Transverse colon (tissue), 4 donors: ENCODE measurements at regions not wholly inside any gene's neighbourhood (a gene's known extent, or its start where the extent isn't known, plus 50 kb on each side); places are given as distances from the start of the nearest gene placed in this dataset.

Source experiments
- DNase-seq: peaks from one replicate; pipeline ENCODE4 v3.0.0-alpha.2; 2019
- H3K27ac ChIP-seq, 4 donors: fragments of 200-600 bp; sonication (generic); 2 replicates each; pipeline ENCODE4 v1.5.1; 2016 to 2018; ENCODE audit warnings: inconsistent platforms in 4 of 4
- H3K27me3 ChIP-seq: fragments of 200-600 bp; sonication (generic); 2 replicates; pipeline ENCODE4 v1.5.1; 2017; ENCODE audit warnings: inconsistent platforms
- H3K36me3 ChIP-seq, 4 donors: fragments of 200-600 bp; sonication (generic); 2 replicates each; pipeline ENCODE4 v1.5.1; 2017 to 2019; ENCODE audit warnings: inconsistent platforms in 4 of 4
- H3K4me1 ChIP-seq, 4 donors: fragments of 200-600 bp; sonication (generic); 2 replicates each; pipeline ENCODE4 v1.5.1; 2017 to 2020; ENCODE audit warnings: inconsistent platforms in 4 of 4
- H3K4me3 ChIP-seq, 4 donors: fragments of 200-600 bp; sonication (generic); 1 replicate in 1 of 4; 2 replicates in 3 of 4; pipeline versions ENCODE4 v1.5.1 to v1.6.1; 2017 to 2019; ENCODE audit warnings: inconsistent platforms in 4 of 4
- H3K9me3 ChIP-seq, 2 donors: fragments of 200-600 bp; sonication (generic); 2 replicates each; pipeline ENCODE4 v1.5.1; 2017 to 2019; ENCODE audit warnings: inconsistent platforms in 2 of 2
- CTCF ChIP-seq, 5 experiments: fragments of 200-600 bp in 3 of 5; fragments of 450-650 bp in 2 of 5; sonication (generic) in 3 of 5; IDR thresholded peaks; 1 replicate in 2 of 5; 2 replicates in 3 of 5; pipeline ENCODE4 v1.5.1; 2016 to 2017; ENCODE audit warnings: antibody characterized with exemption in 5 of 5, inconsistent platforms in 3 of 5, mild to moderate bottlenecking in 2 of 5, moderate library complexity in 1 of 5
- EP300 ChIP-seq: sonication (generic); formaldehyde crosslinking; IDR thresholded peaks from one replicate; pipeline ENCODE4 v1.6.1; 2017; ENCODE audit warnings: antibody characterized with exemption, low read depth
- POLR2A ChIP-seq: fragments of 450-650 bp; IDR thresholded peaks from one replicate; pipeline ENCODE4 v1.6.1; 2016; ENCODE audit warnings: antibody characterized with exemption, mild to moderate bottlenecking, moderate library complexity
- POLR2AphosphoS5 ChIP-seq, 3 donors: sonication (generic); formaldehyde crosslinking; IDR thresholded peaks; one replicate each; pipeline ENCODE4 v1.6.1; 2016; ENCODE audit warnings: antibody characterized with exemption in 3 of 3
- WGBS, 2 donors: methylation state at CpG; one replicate each; pipeline ENCODE4 v1.1.5; 2018; ENCODE audit warnings: low coverage in 1 of 2; 5-methylcytosine and 5-hydroxymethylcytosine counted together
- in situ Hi-C, 4 donors: fragments of 200-750 bp; cut with MboI; loops; one replicate each; pipeline versions ENCODE4 v1.15.0 to v1.15.1; 2017; ENCODE audit warnings: low sequenced_read_pairs in 3 of 4, low pct_ligation_motif_present in 1 of 4, low pct_unique_long_range_greater_than_20kb in 1 of 4
- intact Hi-C: fragments of 100-400 bp; cut with DNase I; formaldehyde crosslinking; loops from one replicate; pipeline ENCODE4 v1.15.1; 2023; ENCODE audit warnings: low total_unique reads

- Histone ChIP-seq H3K4me1 (no peaks in the 10 kb centered on the region), H3K4me3 (no peak overlapping the region), H3K36me3 (no peaks in the 10 kb centered on the region), H3K27ac (no peak overlapping the region), H3K27me3 (no peaks in the 10 kb centered on the region), H3K9me3 (no peaks in the 10 kb centered on the region)
- WGBS, 2 donors: 33 to 45% methylated on average over 1 of the region's 1 CpG
- TF ChIP-seq CTCF (IDR thresholded peaks at IDR 0.05): no peak
- no peak for TF ChIP-seq POLR2AphosphoS5 (IDR thresholded peaks at IDR 0.05)
- TF ChIP-seq POLR2A: no peak
- no peak for DNase-seq
- intact Hi-C loops (no loop called here), in situ Hi-C loops (no loop called here)
Observed at GRCh38 chr11:80856066-80856465, 1415.2 kb upstream of the TENM4 start.

GRCh38 chr11:80855426-80855825 lies 1414.6 kb upstream of the TENM4 start:
- in situ Hi-C loops: no loop called here
- Histone ChIP-seq H3K4me1 (no peaks in the 10 kb centered on the region), H3K4me3 (no peak overlapping the region), H3K9me3 (no peaks in the 10 kb centered on the region), H3K27me3 (no peaks in the 10 kb centered on the region), H3K36me3 (no peaks in the 10 kb centered on the region), H3K27ac (no peak overlapping the region)
- WGBS, 2 donors: 88 to 91% methylated on average over 2 to 4 of the region's 4 CpGs
- intact Hi-C loops: no loop called here
- DNase-seq: no peak
- TF ChIP-seq CTCF (IDR thresholded peaks at IDR 0.05) (no peak), EP300 (no peak), POLR2A (no peak), POLR2AphosphoS5 (IDR thresholded peaks at IDR 0.05) (no peak)

- no peak for TF ChIP-seq EP300
- TF ChIP-seq CTCF (IDR thresholded peaks at IDR 0.05): no peak
- TF ChIP-seq POLR2A: no peak
- TF ChIP-seq POLR2AphosphoS5 (IDR thresholded peaks at IDR 0.05): no peak
- H3K4me1 ChIP-seq: no peaks in the 10 kb centered on the region
- in situ Hi-C loops: no loop called here
- no peak for DNase-seq
- no peak overlapping the region for H3K4me3 ChIP-seq
- 78 to 89% methylated on average over 3 of the region's 3 CpGs for WGBS, 2 donors
- no peak overlapping the region for H3K27ac ChIP-seq
- no peaks in the 10 kb centered on the region for H3K27me3 ChIP-seq
- no peaks in the 10 kb centered on the region for H3K36me3 ChIP-seq
- no peaks in the 10 kb centered on the region for H3K9me3 ChIP-seq
- intact Hi-C loops: no loop called here
Observed at GRCh38 chr11:80849253-80849652, 1408.4 kb upstream of the TENM4 start.

- no peaks in the 10 kb centered on the region for H3K9me3 ChIP-seq
- in situ Hi-C loops: no loop called here
Observed at GRCh38 chr11:80846979-80847378, 1406.1 kb upstream of the TENM4 start.

More at GRCh38 chr11:80846979-80847378, 1406.1 kb upstream of the TENM4 start:
- Histone ChIP-seq H3K4me3 (no peak overlapping the region), H3K36me3 (no peaks in the 10 kb centered on the region), H3K27ac (no peak overlapping the region), H3K27me3 (no peaks in the 10 kb centered on the region), H3K4me1 (no peaks in the 10 kb centered on the region)
- DNase-seq: no peak
- 60 to 84% methylated on average over 3 of the region's 3 CpGs for WGBS, 2 donors
- intact Hi-C loops: no loop called here
- TF ChIP-seq CTCF (IDR thresholded peaks at IDR 0.05) (no peak), POLR2A (no peak), POLR2AphosphoS5 (IDR thresholded peaks at IDR 0.05) (no peak), EP300 (no peak)
